Progenitor cell of endocrine pancreas (in vitro differentiated cells): ENCODE measurements at regions not wholly inside any gene's neighbourhood (a gene's known extent, or its start where the extent isn't known, plus 50 kb on each side); places are given as distances from the start of the nearest gene placed in this dataset.
A peak's percentile ranks its signal among the peaks of the same experiment; 100 is the strongest.

ENCODE experiments used
- DNase-seq: peaks from one replicate; pipeline ENCODE4 v3.0.0; 2021; ENCODE audit warnings: low spot score; ENCODE audit not compliant: unreplicated experiment
- H3K27ac Mint-ChIP-seq: 2 replicates; pipeline ENCODE4 v1.8.0; 2021; ENCODE audit warnings: mild to moderate bottlenecking, moderate library complexity, mixed read lengths
- H3K27me3 Mint-ChIP-seq: 2 replicates; pipeline ENCODE4 v1.8.0; 2021; ENCODE audit warnings: mixed read lengths
- H3K36me3 Mint-ChIP-seq: 2 replicates; pipeline ENCODE4 v1.8.0; 2022; ENCODE audit warnings: mixed read lengths; ENCODE audit not compliant: insufficient read depth
- H3K4me1 Mint-ChIP-seq: 2 replicates; pipeline ENCODE4 v1.8.0; 2021; ENCODE audit warnings: low read depth, mixed read lengths
- H3K4me3 Mint-ChIP-seq: 2 replicates; pipeline ENCODE4 v1.8.0; 2021; ENCODE audit warnings: low read depth, mild to moderate bottlenecking, moderate library complexity, mixed read lengths
- H3K9me3 Mint-ChIP-seq: 2 replicates; pipeline ENCODE4 v1.8.0; 2021; ENCODE audit warnings: low read depth, mixed read lengths
- TF ChIP-seq, protein P1 (sequence below): fragments of 200-600 bp; sonication (generic); IDR thresholded peaks from one replicate; pipeline ENCODE4 v1.5.0; 2021; ENCODE audit warnings: antibody characterized with exemption, mild to moderate bottlenecking; ENCODE audit not compliant: unreplicated experiment

- TF ChIP-seq, protein P1, sequence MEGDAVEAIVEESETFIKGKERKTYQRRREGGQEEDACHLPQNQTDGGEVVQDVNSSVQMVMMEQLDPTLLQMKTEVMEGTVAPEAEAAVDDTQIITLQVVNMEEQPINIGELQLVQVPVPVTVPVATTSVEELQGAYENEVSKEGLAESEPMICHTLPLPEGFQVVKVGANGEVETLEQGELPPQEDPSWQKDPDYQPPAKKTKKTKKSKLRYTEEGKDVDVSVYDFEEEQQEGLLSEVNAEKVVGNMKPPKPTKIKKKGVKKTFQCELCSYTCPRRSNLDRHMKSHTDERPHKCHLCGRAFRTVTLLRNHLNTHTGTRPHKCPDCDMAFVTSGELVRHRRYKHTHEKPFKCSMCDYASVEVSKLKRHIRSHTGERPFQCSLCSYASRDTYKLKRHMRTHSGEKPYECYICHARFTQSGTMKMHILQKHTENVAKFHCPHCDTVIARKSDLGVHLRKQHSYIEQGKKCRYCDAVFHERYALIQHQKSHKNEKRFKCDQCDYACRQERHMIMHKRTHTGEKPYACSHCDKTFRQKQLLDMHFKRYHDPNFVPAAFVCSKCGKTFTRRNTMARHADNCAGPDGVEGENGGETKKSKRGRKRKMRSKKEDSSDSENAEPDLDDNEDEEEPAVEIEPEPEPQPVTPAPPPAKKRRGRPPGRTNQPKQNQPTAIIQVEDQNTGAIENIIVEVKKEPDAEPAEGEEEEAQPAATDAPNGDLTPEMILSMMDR, result no peak
- no peaks in the 10 kb centered on the region for H3K9me3 Mint-ChIP-seq
- H3K4me3 Mint-ChIP-seq, result no peak overlapping the region
- peaks cover 26% of the 10 kb centered on the region for H3K27me3 Mint-ChIP-seq
- H3K27ac Mint-ChIP-seq, result no peak overlapping the region
- H3K36me3 Mint-ChIP-seq, result no peaks in the 10 kb centered on the region
- no peak for DNase-seq
- H3K4me1 Mint-ChIP-seq, result peaks cover 8% of the 10 kb centered on the region
Observed at GRCh38 chr11:11071486-11071885, 213.6 kb upstream of the ZBED5 start.

GRCh38 chr11:11070976-11071375, 213.1 kb upstream of the ZBED5 start:
- Mint-ChIP-seq H3K27me3 (peaks cover 24% of the 10 kb centered on the region), H3K9me3 (no peaks in the 10 kb centered on the region), H3K27ac (no peak overlapping the region), H3K4me1 (peaks cover 4% of the 10 kb centered on the region), H3K4me3 (no peak overlapping the region), H3K36me3 (no peaks in the 10 kb centered on the region)
- TF ChIP-seq, protein P1, result no peak
- DNase-seq, result no peak

- no peak overlapping the region for H3K27ac Mint-ChIP-seq
- no peak for DNase-seq
- H3K9me3 Mint-ChIP-seq, result no peaks in the 10 kb centered on the region
- no peaks in the 10 kb centered on the region for H3K36me3 Mint-ChIP-seq
- H3K4me3 Mint-ChIP-seq, result no peak overlapping the region
- peaks cover 30% of the 10 kb centered on the region for H3K27me3 Mint-ChIP-seq
- TF ChIP-seq, protein P1, result no peak
- H3K4me1 Mint-ChIP-seq, result peaks cover 1% of the 10 kb centered on the region
Observed at GRCh38 chr11:11069841-11070835, 212.3 kb upstream of the ZBED5 start.

- no peak overlapping the region for H3K4me3 Mint-ChIP-seq
- H3K9me3 Mint-ChIP-seq, result no peaks in the 10 kb centered on the region
- H3K27ac Mint-ChIP-seq, result no peak overlapping the region
- peaks cover 21% of the 10 kb centered on the region for H3K27me3 Mint-ChIP-seq
- peaks cover 1% of the 10 kb centered on the region for H3K4me1 Mint-ChIP-seq
- DNase-seq, result no peak
- no peaks in the 10 kb centered on the region for H3K36me3 Mint-ChIP-seq
- TF ChIP-seq, protein P1, result no peak
Observed at GRCh38 chr11:11068113-11068512, 210.3 kb upstream of the ZBED5 start.

GRCh38 chr11:11065396-11065795, 207.5 kb upstream of the ZBED5 start:
- Mint-ChIP-seq H3K27me3 (peaks cover 11% of the 10 kb centered on the region), H3K4me1 (no peaks in the 10 kb centered on the region), H3K9me3 (no peaks in the 10 kb centered on the region), H3K36me3 (no peaks in the 10 kb centered on the region), H3K4me3 (no peak overlapping the region), H3K27ac (peak overlapping the region; percentile 3)
- TF ChIP-seq, protein P1, result no peak
- DNase-seq, result no peak
